Fibroblast of villous mesenchyme (primary cell): ENCODE measurements at regions not wholly inside any gene's neighbourhood (a gene's known extent, or its start where the extent isn't known, plus 50 kb on each side); places are given as distances from the start of the nearest gene placed in this dataset.

Source experiments
- DNase-seq: peaks from one replicate; pipeline ENCODE4 v3.0.0-alpha.2; 2010; ENCODE audit warnings: low read depth
- H3K4me3 ChIP-seq: 2 replicates; pipeline ENCODE4 v1.5.1; 2011; ENCODE audit warnings: low read depth, mild to moderate bottlenecking, low read length
- TF ChIP-seq, protein P1 (sequence below): IDR thresholded peaks from 2 replicates; pipeline ENCODE4 v1.5.1; 2012; ENCODE audit warnings: low read depth, mild to moderate bottlenecking, low read length; ENCODE audit not compliant: insufficient read depth

DNA sequence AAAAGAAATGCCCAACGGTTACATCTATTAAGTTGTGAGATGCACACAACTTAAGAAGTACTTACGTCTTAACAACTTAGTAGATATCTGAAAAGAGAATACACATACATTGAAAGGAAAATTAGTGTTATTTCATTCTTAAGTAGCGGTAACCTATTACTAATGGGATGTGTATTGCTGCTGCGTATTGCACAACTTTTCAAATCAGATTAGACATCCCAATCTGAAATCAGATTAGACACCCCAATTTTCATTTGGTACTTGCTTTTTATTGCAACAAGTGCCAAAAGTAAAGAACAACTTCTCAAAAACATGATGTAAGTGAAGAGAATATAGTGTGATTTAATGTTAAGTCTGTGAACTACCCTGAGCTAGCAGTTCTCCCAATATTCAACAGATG lies 155.5 kb downstream of the DSC3 start:
- TF ChIP-seq, protein P1, sequence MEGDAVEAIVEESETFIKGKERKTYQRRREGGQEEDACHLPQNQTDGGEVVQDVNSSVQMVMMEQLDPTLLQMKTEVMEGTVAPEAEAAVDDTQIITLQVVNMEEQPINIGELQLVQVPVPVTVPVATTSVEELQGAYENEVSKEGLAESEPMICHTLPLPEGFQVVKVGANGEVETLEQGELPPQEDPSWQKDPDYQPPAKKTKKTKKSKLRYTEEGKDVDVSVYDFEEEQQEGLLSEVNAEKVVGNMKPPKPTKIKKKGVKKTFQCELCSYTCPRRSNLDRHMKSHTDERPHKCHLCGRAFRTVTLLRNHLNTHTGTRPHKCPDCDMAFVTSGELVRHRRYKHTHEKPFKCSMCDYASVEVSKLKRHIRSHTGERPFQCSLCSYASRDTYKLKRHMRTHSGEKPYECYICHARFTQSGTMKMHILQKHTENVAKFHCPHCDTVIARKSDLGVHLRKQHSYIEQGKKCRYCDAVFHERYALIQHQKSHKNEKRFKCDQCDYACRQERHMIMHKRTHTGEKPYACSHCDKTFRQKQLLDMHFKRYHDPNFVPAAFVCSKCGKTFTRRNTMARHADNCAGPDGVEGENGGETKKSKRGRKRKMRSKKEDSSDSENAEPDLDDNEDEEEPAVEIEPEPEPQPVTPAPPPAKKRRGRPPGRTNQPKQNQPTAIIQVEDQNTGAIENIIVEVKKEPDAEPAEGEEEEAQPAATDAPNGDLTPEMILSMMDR, result no peak
- no peak overlapping the region for H3K4me3 ChIP-seq

DNA sequence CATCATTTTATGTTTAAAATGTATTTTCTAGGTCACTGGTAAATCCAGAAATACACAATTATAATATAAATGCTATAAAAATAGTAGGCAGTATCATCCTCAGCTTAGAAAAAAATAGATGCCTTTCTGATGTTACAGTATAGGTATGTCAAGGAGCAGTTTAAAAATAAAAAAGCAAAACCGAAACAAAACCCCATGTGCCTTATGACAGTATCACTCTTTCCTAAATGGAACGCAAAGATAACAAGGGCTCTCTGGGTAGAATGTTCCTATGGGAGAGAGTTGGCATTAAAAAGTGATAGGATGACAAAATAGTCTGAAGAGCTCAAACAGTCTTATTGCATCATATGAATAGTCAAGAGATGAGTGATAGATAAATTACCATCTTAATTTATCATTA lies 172.1 kb downstream of the DSC3 start:
- no peak for DNase-seq
- no peak overlapping the region for H3K4me3 ChIP-seq
- TF ChIP-seq, protein P1, result no peak

More for the DNA sequence above, 155.5 kb downstream of the DSC3 start:
- no peak for DNase-seq

DNA sequence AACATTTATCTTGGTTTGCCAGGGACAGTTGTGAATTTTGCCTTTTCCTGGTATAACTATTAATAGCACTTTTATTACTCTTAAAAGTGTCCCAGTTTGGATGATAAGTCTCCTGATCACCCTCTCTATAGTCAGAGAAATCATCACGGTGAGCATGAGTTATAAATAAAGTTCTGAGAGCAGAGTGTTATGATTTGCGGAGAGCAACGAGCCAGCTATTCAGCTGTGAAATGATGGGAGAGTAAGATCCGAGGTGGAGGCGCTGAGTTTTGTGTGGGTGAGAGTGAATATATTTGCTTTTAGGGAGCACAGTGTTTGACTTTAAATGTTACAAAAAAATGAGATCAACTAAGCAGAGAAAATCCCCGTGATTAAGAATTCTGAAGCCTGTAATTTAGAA lies 179.6 kb downstream of the DSC3 start:
- TF ChIP-seq, protein P1, result no peak
- DNase-seq, result no peak
- no peak overlapping the region for H3K4me3 ChIP-seq

DNA sequence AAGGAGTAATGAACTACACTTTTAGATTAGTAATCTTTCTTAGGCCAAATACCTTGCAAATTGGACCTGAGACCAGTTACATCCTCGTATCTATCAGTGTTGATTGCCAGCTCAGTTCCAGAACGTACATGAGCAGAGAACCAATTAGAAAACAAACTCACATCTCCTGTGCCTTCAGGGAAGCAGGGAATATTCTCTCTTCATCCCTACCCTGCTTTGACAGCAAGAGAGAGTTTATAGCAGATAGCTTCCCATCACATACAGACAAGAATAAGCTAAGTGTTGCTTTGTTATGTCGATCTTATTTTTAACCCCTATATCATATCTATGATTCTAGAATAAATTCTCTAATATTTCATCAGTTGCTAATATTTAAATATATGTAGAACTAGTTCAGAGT lies 181.8 kb downstream of the DSC3 start:
- DNase-seq, result no peak
- TF ChIP-seq, protein P1, result no peak
- no peak overlapping the region for H3K4me3 ChIP-seq

DNA sequence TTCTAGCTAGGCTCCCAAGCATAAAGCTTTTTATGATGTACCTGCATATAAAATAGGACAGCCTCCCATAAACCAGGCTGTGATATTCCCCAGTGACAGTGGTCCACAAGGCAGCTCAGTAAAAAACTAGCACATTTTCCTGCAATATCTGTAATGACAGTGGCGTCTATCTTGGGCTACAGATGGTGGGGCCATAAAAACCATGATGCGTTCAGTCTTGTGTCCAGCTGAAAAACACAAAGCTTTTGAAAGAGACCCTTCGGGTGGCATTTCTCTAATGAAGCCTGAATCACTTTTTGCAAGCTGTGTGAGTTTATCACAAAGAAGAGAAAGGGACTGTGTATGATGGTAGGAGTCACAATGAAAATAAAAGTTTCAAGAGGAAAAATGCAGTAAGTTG lies 183.5 kb downstream of the DSC3 start:
- DNase-seq, result no peak
- TF ChIP-seq, protein P1, result no peak
- H3K4me3 ChIP-seq, result no peak overlapping the region

DNA sequence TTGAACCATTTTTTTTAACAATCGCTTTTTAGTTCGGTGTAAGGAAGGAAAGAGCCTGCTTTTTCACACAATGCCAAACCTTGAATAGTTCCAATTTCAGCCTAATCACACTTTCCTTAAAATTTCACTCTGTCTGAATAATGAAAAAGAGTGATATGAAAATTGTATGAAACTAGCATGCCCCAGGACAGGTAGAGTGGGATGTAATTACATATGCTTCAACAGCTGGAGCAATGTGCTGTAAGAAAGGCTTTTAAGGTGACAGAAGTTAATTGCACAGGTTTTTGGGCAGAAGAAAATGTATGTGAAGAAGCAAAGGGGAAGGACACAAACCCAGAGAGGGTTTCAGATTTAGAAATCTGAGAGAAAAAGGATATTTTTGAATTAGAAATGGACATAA lies 184.0 kb downstream of the DSC3 start:
- H3K4me3 ChIP-seq, result no peak overlapping the region
- no peak for DNase-seq
- TF ChIP-seq, protein P1, result no peak

DNA sequence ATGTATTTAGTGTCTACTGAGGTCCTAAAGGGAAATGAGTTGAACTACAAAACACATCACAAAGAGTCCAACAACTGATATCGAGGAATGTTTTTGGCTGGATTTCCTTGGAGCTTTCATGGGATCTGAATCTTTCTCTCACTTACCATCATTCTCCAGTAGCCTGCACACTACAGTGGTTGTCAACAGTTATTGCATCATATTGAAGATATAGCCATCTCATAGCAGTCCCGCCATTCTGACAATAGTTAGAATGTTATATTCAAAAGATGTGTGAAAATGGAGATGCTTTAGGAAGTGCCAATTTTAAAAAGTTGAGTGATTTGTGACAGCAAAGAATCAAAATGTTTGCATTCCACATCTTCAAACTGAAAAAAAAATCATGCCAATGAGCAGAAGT lies 186.8 kb downstream of the DSC3 start:
- TF ChIP-seq, protein P1, result no peak
- H3K4me3 ChIP-seq, result no peak overlapping the region
- DNase-seq, result no peak
